ENCODE measurements at regions not wholly inside any gene's neighbourhood (a gene's known extent, or its start where the extent isn't known, plus 50 kb on each side); places are given as distances from the start of the nearest gene placed in this dataset.
"Not testable (repeated sequence)": the region's sequence is repeated elsewhere in the genome, so short reads cannot be mapped to it uniquely, and the experiment has no call there.

DNA sequence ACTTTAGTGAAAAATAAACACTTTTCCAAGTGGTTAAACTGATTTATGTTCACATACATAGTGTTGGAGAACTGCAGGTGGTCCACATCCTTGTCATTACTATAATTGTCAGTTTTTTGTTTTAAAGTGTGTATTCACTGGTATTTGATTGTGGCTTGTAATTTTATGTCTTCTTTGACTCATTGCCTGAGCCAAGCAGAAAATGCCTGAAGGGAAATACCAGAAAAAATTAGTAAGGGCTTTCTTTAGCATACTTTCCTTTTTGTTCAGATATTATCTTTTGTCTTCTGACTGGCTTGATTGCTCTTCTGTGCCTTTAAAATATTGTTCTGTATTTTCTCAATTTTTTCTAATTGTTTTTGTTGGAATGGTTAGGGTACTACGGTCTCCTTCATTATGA is 981.3 kb downstream of the C4orf33 start:
- H2AFZ ChIP-seq (replicated peaks; ENCODE audit: low read length, poor library complexity) = no peak overlapping the region
- POLR2A ChIA-PET (ENCODE audit: unreplicated experiment) = no interaction called here
- dilution Hi-C loops (cut with HindIII; ENCODE audit: low sequenced_read_pairs, unreplicated experiment) (no loop called here), in situ Hi-C loops (cut with MboI; ENCODE audit: low sequenced_read_pairs) (no loop called here), intact Hi-C loops (cut with micrococcal nuclease) (no loop called here)
- no peak overlapping the region for H2BK15ac ChIP-seq (ENCODE audit: low read depth, low read length)
- ATAC-seq (ENCODE audit: low read depth) = no peak
- no peak overlapping the region for H3K14ac ChIP-seq (replicated peaks; ENCODE audit: low read depth, low read length)
- no peaks in the 10 kb centered on the region for H3K79me1 ChIP-seq (ENCODE audit: low read depth in 1 of 2, low read length in 2 of 2)
- no peak overlapping the region for H3K18ac ChIP-seq (ENCODE audit: low read depth, low read length)
- H2BK20ac ChIP-seq (ENCODE audit: low read depth, low read length) = no peak overlapping the region
- H4K5ac ChIP-seq (ENCODE audit: low read depth, low read length) = no peak overlapping the region
- H3K56ac ChIP-seq (ENCODE audit: extremely low read depth, insufficient read depth, low read length) = no peak overlapping the region
- no peak overlapping the region for H4K8ac ChIP-seq (ENCODE audit: low read depth in 2 of 2, low read length in 2 of 2)
- H2AK9ac ChIP-seq (replicated peaks; ENCODE audit: low read depth, low read length, poor library complexity) = no peak overlapping the region
- no peaks in the 10 kb centered on the region for H3K27me3 ChIP-seq (ENCODE audit: control insufficient read depth, insufficient read depth, low read length)
- H4K91ac ChIP-seq (ENCODE audit: insufficient read depth, low read depth, low read length) = no peak overlapping the region
- no peak overlapping the region for H2BK5ac ChIP-seq (ENCODE audit: low read depth, low read length, poor library complexity, severe bottlenecking)
- no peak overlapping the region for H2BK120ac ChIP-seq (ENCODE audit: low read depth, low read length)
- no peak for TF ChIP-seq POLR2A (IDR thresholded peaks at IDR 0.05; ENCODE audit: low read depth, low read length)
- TF ChIP-seq ELK1 (IDR thresholded peaks at IDR 0.05; ENCODE audit: borderline replicate concordance, low read depth, low read length) = no peak
- TF ChIP-seq RAD21 (IDR thresholded peaks at IDR 0.05; ENCODE audit: low read length) = no peak
- no peak for TF ChIP-seq USF2 (IDR thresholded peaks at IDR 0.05; ENCODE audit: low read depth, low read length)
- TF ChIP-seq MAZ (IDR thresholded peaks at IDR 0.05; ENCODE audit: borderline replicate concordance, low read depth, low read length) = no peak
- TF ChIP-seq RCOR1 (IDR thresholded peaks at IDR 0.05; ENCODE audit: insufficient replicate concordance, low read length) = no peak
- TF ChIP-seq MXI1 (IDR thresholded peaks at IDR 0.05; ENCODE audit: borderline replicate concordance, low read depth, low read length) = no peak
- no peak for TF ChIP-seq RFX5 (IDR thresholded peaks at IDR 0.05; ENCODE audit: low read depth, low read length)
- no peak for TF ChIP-seq NFE2L2 (IDR thresholded peaks at IDR 0.05; ENCODE audit: low read depth, low read length)
- H3K4me2 ChIP-seq (ENCODE audit: low read depth, low read length) = no peak overlapping the region
- H3K4me3 ChIP-seq (ENCODE audit: insufficient read depth, low read depth, low read length) = no peak overlapping the region
- no peak overlapping the region for H3K4ac ChIP-seq (ENCODE audit: low read depth, low read length)
- H3K9me1 ChIP-seq (ENCODE audit: insufficient read depth, low read length) = no peaks in the 10 kb centered on the region
- H3K9me3 ChIP-seq (ENCODE audit: control insufficient read depth, insufficient read depth, low read length) = peaks cover 3% of the 10 kb centered on the region
- DNase-seq = no peak
- H3K23ac ChIP-seq (ENCODE audit: low read depth, low read length) = no peak overlapping the region
- no peaks in the 10 kb centered on the region for H3K4me1 ChIP-seq (ENCODE audit: control insufficient read depth, insufficient read depth, low read length)
- no peaks in the 10 kb centered on the region for H3K36me3 ChIP-seq (ENCODE audit: control insufficient read depth, insufficient read depth, low read length)
- no CpG with 5 or more reads among the region's 1 CpG for WGBS, 2 experiments (ENCODE audit: extremely low coverage in 2 of 2, insufficient read length in 1 of 2)
- BruUV-seq (replicated peaks) = no TSS peak
- no peaks in the 10 kb centered on the region for H4K20me1 ChIP-seq (ENCODE audit: insufficient read depth, low read length)
- H3K9ac ChIP-seq (ENCODE audit: low read depth, low read length) = no peak overlapping the region
- no peak overlapping the region for H3K27ac ChIP-seq (ENCODE audit: insufficient read depth, low read length)
- CTCF ChIA-PET = no interaction called here
- H2AK5ac ChIP-seq (ENCODE audit: low read depth, low read length) = no peak overlapping the region

GRCh38 chr4:130079027-130079426 is 983.1 kb downstream of the C4orf33 start:
- no CpG with 5 or more reads among the region's 2 CpGs for WGBS, 2 experiments (ENCODE audit: extremely low coverage in 2 of 2, insufficient read length in 1 of 2)
- H4K8ac ChIP-seq (ENCODE audit: low read depth in 2 of 2, low read length in 2 of 2); H2BK15ac ChIP-seq (ENCODE audit: low read depth, low read length); intact Hi-C loops (cut with micrococcal nuclease); H3K79me1 ChIP-seq (ENCODE audit: low read depth in 1 of 2, low read length in 2 of 2); H3K9me1 ChIP-seq (ENCODE audit: insufficient read depth, low read length); H2AFZ ChIP-seq (replicated peaks; ENCODE audit: low read length, poor library complexity); DNase-seq; H3K27ac ChIP-seq (ENCODE audit: insufficient read depth, low read length); H3K18ac ChIP-seq (ENCODE audit: low read depth, low read length); H3K14ac ChIP-seq (replicated peaks; ENCODE audit: low read depth, low read length); H2AK5ac ChIP-seq (ENCODE audit: low read depth, low read length); H4K20me1 ChIP-seq (ENCODE audit: insufficient read depth, low read length); CTCF ChIA-PET; H2AK9ac ChIP-seq (replicated peaks; ENCODE audit: low read depth, low read length, poor library complexity); H3K4me1 ChIP-seq (ENCODE audit: control insufficient read depth, insufficient read depth, low read length); H3K9me3 ChIP-seq (ENCODE audit: control insufficient read depth, insufficient read depth, low read length); H4K91ac ChIP-seq (ENCODE audit: insufficient read depth, low read depth, low read length); BruUV-seq (replicated peaks); H2BK120ac ChIP-seq (ENCODE audit: low read depth, low read length); H3K9ac ChIP-seq (ENCODE audit: low read depth, low read length); H3K23ac ChIP-seq (ENCODE audit: low read depth, low read length); in situ Hi-C loops (cut with MboI; ENCODE audit: low sequenced_read_pairs); H3K4me2 ChIP-seq (ENCODE audit: low read depth, low read length); ATAC-seq (ENCODE audit: low read depth); H2BK20ac ChIP-seq (ENCODE audit: low read depth, low read length); H3K27me3 ChIP-seq (ENCODE audit: control insufficient read depth, insufficient read depth, low read length); H3K4ac ChIP-seq (ENCODE audit: low read depth, low read length); H3K4me3 ChIP-seq (ENCODE audit: insufficient read depth, low read depth, low read length); H3K56ac ChIP-seq (ENCODE audit: extremely low read depth, insufficient read depth, low read length); dilution Hi-C loops (cut with HindIII; ENCODE audit: low sequenced_read_pairs, unreplicated experiment); H2BK5ac ChIP-seq (ENCODE audit: low read depth, low read length, poor library complexity, severe bottlenecking); POLR2A ChIA-PET (ENCODE audit: unreplicated experiment); H4K5ac ChIP-seq (ENCODE audit: low read depth, low read length); H3K36me3 ChIP-seq (ENCODE audit: control insufficient read depth, insufficient read depth, low read length): not testable (repeated sequence)

Measured in IMR-90 (cell line).